Calu3 (cell line): ENCODE measurements at regions not wholly inside any gene's neighbourhood (a gene's known extent, or its start where the extent isn't known, plus 50 kb on each side); places are given as distances from the start of the nearest gene placed in this dataset.

Source experiments
- BruUV-seq: library from RNA; stranded (reverse); fragments of 400-500 nt; replicated peaks from 2 replicates; lab custom pipeline; 2021; lab: Mats Ljungman, UMichigan
- CTCF ChIA-PET: fragments of 300-600 bp; sonication (Branson Sonifier 250); formaldehyde crosslinking; loops from one replicate; lab custom pipeline; 2022; ENCODE audit warnings: antibody characterized with exemption; lab: Charles Lee
- DNase-seq: peaks from one replicate; pipeline ENCODE4 v3.0.0; 2022
- H3K27ac Mint-ChIP-seq: one replicate; pipeline ENCODE4 v1.8.0; 2022; ENCODE audit warnings: mixed read lengths; ENCODE audit not compliant: unreplicated experiment
- H3K27me3 Mint-ChIP-seq: one replicate; pipeline ENCODE4 v1.8.0; 2022; ENCODE audit warnings: mixed read lengths; ENCODE audit not compliant: unreplicated experiment
- H3K36me3 Mint-ChIP-seq: one replicate; pipeline ENCODE4 v1.8.0; 2022; ENCODE audit warnings: mild to moderate bottlenecking, moderate library complexity, mixed read lengths; ENCODE audit not compliant: insufficient read depth, unreplicated experiment
- H3K4me1 Mint-ChIP-seq: one replicate; pipeline ENCODE4 v1.8.0; 2022; ENCODE audit warnings: mild to moderate bottlenecking, low read depth, mixed read lengths; ENCODE audit not compliant: unreplicated experiment
- H3K4me3 Mint-ChIP-seq: one replicate; pipeline ENCODE4 v1.8.0; 2022; ENCODE audit warnings: mild to moderate bottlenecking, low read depth, moderate library complexity, mixed read lengths; ENCODE audit not compliant: unreplicated experiment
- H3K9me3 Mint-ChIP-seq: one replicate; pipeline ENCODE4 v1.8.0; 2022; ENCODE audit warnings: low read depth, mixed read lengths; ENCODE audit not compliant: unreplicated experiment
- intact Hi-C: fragments of 100-400 bp; cut with micrococcal nuclease; formaldehyde crosslinking; loops from one replicate; pipeline ENCODE4 v1.10.0; 2022; ENCODE audit not compliant: unreplicated experiment
- TF ChIP-seq, protein P1 (sequence below): fragments of 200-600 bp; IDR thresholded peaks from one replicate; pipeline ENCODE4 v1.8.0; 2022; ENCODE audit warnings: antibody characterized with exemption; ENCODE audit not compliant: unreplicated experiment

DNA sequence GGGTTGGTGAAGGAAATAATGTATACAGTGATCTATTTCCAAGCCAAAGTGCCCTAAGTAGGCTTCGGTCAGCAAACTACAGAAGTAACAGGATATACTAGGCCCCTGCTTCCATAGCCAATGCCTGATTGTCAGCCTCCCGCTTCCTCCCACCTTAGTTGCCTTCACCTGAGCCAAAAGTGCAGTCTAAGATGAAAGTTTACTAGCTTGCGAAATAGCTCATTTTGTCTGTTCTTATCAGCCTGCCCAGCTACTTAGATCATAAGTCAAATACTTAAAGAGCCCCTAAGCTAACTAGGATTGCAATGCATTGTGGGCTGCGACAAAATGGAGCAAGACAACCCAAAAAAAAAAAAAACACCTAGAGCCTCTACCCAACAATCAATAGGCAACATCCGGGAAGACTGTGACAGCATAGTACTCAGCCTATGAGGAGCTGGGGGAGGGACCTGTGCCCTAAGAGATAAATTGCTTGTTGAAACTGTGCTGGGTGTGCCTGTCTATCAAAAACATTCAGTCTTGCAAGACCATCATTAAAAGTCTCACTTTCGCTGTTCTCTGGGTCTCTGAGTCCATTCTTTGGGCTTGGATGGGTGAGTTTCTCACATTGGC is 454.7 kb upstream of the TSHZ3 start:
- TF ChIP-seq, protein P1, sequence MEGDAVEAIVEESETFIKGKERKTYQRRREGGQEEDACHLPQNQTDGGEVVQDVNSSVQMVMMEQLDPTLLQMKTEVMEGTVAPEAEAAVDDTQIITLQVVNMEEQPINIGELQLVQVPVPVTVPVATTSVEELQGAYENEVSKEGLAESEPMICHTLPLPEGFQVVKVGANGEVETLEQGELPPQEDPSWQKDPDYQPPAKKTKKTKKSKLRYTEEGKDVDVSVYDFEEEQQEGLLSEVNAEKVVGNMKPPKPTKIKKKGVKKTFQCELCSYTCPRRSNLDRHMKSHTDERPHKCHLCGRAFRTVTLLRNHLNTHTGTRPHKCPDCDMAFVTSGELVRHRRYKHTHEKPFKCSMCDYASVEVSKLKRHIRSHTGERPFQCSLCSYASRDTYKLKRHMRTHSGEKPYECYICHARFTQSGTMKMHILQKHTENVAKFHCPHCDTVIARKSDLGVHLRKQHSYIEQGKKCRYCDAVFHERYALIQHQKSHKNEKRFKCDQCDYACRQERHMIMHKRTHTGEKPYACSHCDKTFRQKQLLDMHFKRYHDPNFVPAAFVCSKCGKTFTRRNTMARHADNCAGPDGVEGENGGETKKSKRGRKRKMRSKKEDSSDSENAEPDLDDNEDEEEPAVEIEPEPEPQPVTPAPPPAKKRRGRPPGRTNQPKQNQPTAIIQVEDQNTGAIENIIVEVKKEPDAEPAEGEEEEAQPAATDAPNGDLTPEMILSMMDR, result no peak
- H3K27ac Mint-ChIP-seq, result no peak overlapping the region
- BruUV-seq, result no TSS peak
- H3K27me3 Mint-ChIP-seq, result no peaks in the 10 kb centered on the region
- intact Hi-C loops, result no loop called here
- CTCF ChIA-PET, result interaction anchor here (0.7 kb wide), 1 partner anchor 138 kb away, joined by 3 read pairs; no protein-coding TSS in a partner anchor
- H3K4me3 Mint-ChIP-seq, result no peak overlapping the region
- H3K9me3 Mint-ChIP-seq, result peaks cover 15% of the 10 kb centered on the region
- DNase-seq, result no peak
- H3K4me1 Mint-ChIP-seq, result no peaks in the 10 kb centered on the region
- no peaks in the 10 kb centered on the region for H3K36me3 Mint-ChIP-seq

DNA sequence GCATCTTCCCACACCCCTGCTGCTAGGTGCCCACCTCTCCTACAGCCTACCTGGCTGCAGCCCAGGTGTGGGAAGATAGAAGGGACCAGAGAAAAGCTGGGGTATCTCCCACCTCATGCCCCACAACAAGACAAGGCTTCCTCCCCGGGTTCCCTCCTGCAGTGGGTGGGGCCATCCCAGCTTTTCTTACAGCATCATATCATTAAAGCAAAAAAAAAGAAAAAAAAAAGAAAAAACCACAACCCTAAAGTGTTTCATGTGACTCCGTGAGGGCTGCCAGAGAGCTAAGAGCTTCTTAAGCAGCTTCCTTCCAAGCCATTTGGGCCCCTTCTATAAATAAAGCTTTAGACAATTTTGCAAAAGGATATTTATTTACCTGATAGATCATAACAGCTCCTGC is 455.4 kb upstream of the TSHZ3 start:
- no peak for DNase-seq
- intact Hi-C loops, result no loop called here
- no peaks in the 10 kb centered on the region for H3K4me1 Mint-ChIP-seq
- H3K27me3 Mint-ChIP-seq, result no peaks in the 10 kb centered on the region
- no TSS peak for BruUV-seq
- no peak overlapping the region for H3K27ac Mint-ChIP-seq
- peaks cover 16% of the 10 kb centered on the region for H3K9me3 Mint-ChIP-seq
- H3K4me3 Mint-ChIP-seq, result no peak overlapping the region
- H3K36me3 Mint-ChIP-seq, result no peaks in the 10 kb centered on the region
- CTCF ChIA-PET, result no interaction called here
- TF ChIP-seq, protein P1, result no peak

DNA sequence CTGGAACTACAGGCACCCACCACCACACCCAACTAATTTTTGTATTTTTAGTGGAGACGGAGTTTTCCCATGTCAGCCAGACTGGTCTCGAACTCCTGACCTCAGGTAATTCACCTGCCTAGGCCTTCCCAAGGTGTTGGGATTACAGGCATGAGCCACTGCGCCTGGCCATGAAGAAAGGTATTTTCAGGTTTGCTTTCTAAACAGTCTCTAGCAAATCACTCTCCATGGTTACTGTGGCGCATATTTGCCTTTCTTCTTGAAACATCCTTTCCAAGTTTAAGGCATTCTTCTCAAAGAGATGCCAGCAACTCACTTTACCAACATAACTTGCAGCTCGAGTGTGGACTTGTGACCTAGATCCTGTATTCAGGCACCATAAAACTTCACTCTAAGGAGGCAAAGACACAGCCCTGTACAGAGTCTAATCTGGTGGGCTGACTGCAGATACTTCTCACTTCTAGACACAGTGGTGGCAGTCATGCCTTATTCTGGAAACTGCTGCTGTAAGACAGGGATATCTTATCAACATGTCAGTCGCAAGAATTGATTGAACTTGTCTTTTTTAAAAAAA is 461.4 kb upstream of the TSHZ3 start:
- TF ChIP-seq, protein P1, result no peak
- no peak overlapping the region for H3K27ac Mint-ChIP-seq
- BruUV-seq, result no TSS peak
- intact Hi-C loops, result no loop called here
- no peaks in the 10 kb centered on the region for H3K36me3 Mint-ChIP-seq
- peaks cover 31% of the 10 kb centered on the region for H3K9me3 Mint-ChIP-seq
- DNase-seq, result no peak
- CTCF ChIA-PET, result no interaction called here
- H3K4me3 Mint-ChIP-seq, result no peak overlapping the region
- no peaks in the 10 kb centered on the region for H3K27me3 Mint-ChIP-seq
- H3K4me1 Mint-ChIP-seq, result no peaks in the 10 kb centered on the region

DNA sequence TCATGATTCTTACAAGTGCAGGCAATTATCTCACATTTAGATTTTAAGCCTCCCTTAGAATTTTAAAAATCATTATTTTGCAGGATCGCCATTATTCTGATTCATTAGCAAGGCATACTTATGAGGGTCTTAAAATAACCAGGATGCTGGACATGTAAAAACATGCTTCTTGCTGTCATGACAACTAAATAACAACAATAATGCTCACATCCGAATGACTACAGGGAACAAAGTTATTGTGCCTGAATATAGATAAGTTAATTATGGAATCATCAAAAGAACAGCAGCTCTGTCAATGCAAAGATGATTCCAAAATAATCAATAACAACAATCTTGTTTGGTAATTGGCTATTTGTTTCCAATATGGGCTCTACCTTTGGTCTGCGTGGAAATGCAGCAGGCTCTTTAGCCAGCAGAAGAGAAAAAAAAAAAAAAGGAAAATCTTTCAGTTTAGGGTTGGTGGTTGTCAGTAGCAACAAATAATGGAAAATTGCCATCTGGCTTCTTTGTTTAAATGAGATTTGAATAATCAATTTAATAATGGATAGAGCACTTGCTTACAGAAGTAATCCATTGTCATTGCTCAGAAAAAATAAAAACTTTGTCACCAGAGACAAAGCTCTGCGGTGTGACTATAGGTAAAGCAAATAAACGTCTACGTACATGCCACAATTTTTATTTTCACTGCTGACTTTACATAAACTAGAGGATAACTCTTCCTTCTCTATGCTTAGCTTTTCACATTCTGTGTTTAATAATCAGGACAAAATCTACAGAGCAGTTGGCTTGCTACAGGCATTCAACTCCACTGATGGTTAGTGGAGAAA is 468.9 kb upstream of the TSHZ3 start:
- no TSS peak for BruUV-seq
- Mint-ChIP-seq H3K4me3 (no peak overlapping the region), H3K9me3 (peaks cover 24% of the 10 kb centered on the region), H3K27ac (no peak overlapping the region), H3K36me3 (no peaks in the 10 kb centered on the region), H3K27me3 (no peaks in the 10 kb centered on the region), H3K4me1 (no peaks in the 10 kb centered on the region)
- DNase-seq, result no peak
- TF ChIP-seq, protein P1, result no peak
- intact Hi-C loops, result no loop called here
- CTCF ChIA-PET, result no interaction called here
